GM18519 (cell line): ENCODE measurements at regions not wholly inside any gene's neighbourhood (a gene's known extent, or its start where the extent isn't known, plus 50 kb on each side); places are given as distances from the start of the nearest gene placed in this dataset.

Experiments used
- ATAC-seq: cut with Tn5 transposase; IDR thresholded peaks from one replicate; pipeline ENCODE4 v1.9.1; 2021; ENCODE audit warnings: mild to moderate bottlenecking, moderate library complexity; ENCODE audit not compliant: unreplicated experiment, low FRiP score

DNA sequence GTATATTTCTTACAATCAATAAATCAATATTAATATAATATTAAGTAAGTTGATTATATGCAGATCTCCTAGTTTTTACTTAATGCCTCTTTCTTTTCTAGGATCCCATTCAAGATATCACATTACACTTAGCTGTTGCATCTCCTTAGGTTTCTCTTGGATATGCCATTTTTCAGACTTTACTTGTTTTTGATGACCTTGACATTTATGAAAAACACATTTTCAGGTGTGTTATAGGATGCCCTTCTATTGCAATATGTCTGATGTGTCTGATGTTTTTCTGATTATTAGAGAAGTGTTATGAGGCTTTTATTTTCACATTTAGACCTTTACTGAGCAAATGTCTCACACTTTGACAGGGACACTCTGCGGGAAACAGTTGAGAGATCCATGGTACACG lies 933.6 kb upstream of the CNTNAP5 start:
- ATAC-seq = no peak

DNA sequence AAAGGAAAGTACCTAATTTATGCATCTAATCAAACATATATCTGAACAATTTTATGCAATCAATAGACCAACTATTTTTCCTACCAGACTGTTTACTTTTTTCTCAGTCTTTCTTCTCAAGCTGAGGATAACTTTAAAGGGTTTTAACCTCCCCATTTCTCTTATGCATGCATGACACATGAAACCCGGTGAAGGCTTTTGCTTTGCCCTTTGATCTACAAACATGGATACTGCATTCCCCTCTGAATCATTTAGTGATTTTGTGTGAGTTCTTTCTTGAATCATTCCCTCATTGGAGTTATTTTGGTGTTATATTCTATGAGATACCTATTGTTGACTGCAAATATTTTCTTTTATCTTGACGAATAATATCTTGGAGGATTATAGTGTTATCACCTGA lies 931.9 kb upstream of the CNTNAP5 start:
- no peak for ATAC-seq

DNA sequence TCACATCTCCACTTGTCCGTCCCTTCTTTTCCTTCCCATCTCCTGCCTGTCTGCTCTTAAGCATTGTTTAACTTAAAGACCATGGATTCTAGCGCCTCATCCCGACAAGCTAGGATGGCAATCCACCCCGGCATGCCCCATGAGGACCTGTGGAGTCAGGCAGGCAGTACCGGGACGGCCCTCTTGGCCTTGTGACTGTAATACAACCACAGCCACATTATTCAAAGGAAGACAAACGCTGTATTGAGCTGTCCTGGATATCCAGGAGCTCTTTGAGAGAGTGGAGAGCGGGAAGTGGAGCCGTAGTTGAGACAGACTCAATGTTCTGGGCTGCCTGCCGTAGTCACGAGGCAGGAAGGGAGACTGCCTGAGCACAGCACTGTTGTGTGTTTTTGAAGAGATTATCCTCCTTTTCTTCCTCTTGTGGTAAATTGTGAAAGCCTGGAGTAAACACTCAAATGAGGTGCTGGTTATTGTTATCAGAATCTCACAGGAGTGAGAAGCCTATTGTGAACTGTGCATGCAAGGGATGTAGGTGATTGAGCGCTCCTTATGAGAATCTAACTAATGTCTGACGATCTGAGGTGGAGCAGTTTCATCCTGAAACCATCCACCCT lies 929.8 kb upstream of the CNTNAP5 start:
- ATAC-seq = no peak

DNA sequence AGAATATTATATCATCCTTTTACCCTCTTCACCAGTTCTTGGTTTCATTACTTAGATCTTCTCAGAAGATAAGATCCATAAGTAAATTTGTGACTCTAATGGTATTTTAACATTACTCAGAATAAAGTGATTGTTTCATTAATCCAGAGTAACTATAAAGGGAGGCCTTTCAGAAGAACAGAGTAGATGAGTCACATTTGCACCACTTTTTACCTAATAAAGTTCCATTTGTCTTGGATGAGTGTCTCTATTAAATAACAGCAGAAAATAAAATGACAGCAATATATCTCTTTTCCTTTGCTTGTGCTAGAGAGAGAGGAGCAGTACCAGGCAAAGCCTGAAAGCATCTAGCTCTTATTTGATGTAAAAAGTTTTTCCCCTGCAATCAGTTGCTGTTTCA lies 926.5 kb upstream of the CNTNAP5 start:
- ATAC-seq = no peak

DNA sequence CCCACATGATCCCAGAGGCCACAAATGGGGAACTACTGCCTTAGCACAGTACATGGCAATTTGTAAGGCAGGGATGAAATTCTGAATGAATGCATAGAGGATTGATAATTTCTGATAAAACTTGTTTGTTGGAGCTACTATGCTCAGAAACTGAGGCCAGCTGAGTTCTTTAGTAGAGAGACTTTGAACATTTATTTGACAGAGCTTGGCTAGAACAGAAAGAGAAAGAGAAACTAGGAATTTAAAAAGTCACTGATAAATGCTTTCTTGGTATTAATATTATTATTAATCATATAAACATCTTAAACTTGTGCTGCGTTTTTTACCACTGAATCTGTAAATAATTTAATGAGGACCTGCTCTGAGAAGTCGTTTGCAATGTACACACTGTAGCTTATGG lies 923.7 kb upstream of the CNTNAP5 start:
- ATAC-seq = no peak

- ATAC-seq = no peak
Measured at GRCh38 chr2:123103902-123104301, 921.2 kb upstream of the CNTNAP5 start.

DNA sequence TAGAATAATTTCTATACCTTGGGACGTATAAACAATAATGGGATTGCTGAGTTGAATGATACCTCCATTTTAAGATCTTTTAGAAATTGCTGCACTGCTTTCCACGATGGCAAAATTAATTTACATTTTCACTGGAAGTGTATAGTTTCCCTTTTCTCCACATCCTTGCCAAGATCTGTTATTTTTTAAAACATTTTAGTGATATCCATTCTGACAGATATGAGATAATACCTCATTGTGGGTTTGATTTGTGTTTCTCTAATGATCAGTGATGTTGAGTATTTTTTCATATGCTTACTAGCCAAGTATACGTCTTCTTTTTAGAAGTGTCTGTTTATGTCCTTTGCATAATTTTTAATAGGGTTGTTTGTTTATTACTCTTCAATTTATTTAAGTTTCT lies 908.5 kb upstream of the CNTNAP5 start:
- no peak for ATAC-seq

GRCh38 chr2:123127236-123127635 lies 897.9 kb upstream of the CNTNAP5 start:
- no peak for ATAC-seq

DNA sequence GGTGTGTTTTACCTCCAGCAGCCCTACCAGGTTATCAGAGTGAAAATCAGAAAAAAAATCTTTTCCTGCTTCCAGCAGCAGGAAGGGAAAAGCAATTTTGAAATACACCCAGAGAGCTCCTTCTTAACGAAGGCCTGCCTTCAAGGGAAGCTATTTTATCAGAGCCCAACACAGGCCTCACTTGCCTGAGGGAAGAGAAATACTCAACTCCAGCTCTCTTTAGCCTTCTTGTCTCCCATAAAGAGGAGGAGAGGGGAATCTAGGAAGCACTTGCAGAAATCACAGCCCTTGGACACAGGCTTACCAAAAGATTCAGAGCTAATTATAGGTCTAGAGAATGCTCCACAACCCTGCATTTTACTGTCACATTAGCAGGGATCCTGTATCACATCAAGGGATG lies 896.1 kb upstream of the CNTNAP5 start:
- no peak for ATAC-seq

DNA sequence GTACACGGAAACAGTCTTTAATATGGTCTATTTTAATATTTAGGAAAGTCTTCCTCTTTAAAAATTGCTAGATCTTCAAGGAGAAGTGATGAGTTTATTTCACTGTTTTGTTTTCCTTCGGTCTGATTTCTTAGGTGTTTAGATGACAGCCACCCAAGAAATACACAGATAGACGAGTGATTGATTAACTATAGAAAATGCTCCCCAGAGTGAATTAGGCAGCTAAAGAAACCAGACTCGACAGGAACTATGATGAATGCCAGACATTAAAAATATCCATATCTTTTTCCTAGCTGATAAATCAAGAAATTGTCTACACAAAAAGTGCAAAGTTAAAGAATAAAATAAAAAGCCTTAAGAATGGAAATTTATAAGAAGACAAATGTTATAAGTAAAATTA lies 888.7 kb upstream of the CNTNAP5 start:
- ATAC-seq = no peak

GRCh38 chr2:123144082-123144481 lies 881.0 kb upstream of the CNTNAP5 start:
- no peak for ATAC-seq

- no peak for ATAC-seq
Measured at GRCh38 chr2:123153041-123153440, 872.0 kb upstream of the CNTNAP5 start.

GRCh38 chr2:123154195-123154594 lies 870.9 kb upstream of the CNTNAP5 start:
- ATAC-seq = no peak

- ATAC-seq = no peak
Measured at GRCh38 chr2:123157016-123157415, 868.1 kb upstream of the CNTNAP5 start.

DNA sequence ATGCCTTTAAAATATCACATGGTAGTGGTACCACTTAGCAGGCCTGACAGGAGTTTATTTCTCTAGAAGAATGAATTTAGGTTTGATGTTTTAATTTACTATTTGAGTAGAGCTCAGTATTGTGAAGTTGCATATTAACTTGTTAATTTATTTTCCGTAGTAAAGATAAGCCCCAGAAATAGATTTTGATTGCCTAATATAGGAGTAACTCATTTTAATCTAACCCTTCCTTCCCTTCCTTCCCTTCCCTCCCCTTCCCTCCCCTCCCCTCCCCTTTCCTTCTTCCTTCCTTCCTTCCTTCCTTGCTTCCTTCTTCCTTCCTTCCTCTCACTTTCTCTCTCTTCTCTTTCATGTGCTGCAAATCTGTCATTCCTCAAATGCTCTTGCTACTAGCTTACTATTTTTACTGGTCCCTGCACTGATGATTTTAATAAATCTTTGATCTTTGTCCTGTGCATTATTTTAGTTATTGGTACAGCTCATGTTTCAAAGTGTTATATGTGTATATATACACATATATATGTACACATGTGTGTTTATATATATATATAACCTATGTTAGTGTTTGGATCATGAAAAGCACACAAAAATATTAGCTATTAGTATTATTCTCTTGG lies 862.6 kb upstream of the CNTNAP5 start:
- no peak for ATAC-seq

DNA sequence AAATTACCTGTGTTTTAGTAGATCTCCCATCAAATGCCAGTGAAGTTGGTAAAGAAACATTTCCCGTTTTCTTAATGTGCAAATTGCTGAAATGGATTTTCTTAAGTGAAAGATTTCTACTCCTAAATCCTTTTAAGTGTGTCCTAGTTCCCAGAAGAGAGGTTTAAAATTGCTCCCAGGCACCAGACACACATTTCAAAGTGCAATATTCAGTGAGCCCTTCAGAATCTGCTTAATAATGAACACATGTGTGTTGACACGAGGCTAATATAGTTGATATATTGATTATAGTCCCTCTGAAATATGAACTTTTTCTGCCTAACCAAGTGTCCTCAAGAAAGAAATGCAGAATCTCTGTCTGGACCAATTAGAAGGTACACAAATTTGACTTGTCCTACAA lies 861.7 kb upstream of the CNTNAP5 start:
- ATAC-seq = no peak

GRCh38 chr2:123164216-123164615 lies 860.9 kb upstream of the CNTNAP5 start:
- ATAC-seq = no peak

GRCh38 chr2:123165616-123166015 lies 859.5 kb upstream of the CNTNAP5 start:
- no peak for ATAC-seq

DNA sequence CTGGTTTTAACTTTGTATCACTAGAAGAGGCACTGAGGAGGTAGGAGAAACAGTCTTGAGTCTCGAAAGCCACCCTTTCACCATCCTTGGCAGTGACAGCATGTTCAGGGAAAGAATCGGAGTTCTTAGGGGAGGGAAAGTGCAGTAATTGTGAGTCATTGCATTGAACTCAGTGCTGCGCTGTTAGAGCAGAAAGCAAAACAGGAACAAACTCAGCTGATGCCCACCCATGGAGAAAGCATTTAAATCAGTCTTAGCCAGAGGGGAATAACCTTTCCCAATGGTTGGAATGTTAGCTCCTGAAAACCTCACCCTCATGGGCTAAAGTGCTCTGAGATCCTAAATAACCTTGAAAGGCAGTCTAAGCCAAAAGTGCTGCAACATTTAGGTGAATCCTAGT lies 845.6 kb upstream of the CNTNAP5 start:
- no peak for ATAC-seq

GRCh38 chr2:123195957-123196356 lies 829.1 kb upstream of the CNTNAP5 start:
- no peak for ATAC-seq

DNA sequence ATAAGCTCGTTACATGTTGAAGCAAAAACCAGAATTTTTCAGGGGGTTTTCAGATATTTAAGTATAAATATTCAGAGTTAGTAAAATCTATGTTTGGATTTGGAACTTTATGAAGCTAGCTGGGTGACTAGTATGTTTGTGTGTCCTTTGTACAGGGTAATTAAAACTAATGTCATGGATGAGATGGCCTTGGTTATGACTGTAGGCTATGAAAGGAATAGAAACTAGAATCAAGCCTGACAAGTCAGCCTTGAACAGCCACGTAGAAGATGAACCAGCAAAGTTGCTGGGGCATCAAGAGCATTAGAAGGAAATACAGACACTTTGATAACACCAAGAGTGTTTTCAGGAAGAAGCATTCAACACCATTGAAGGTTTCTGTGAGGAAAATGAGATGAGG lies 825.1 kb upstream of the CNTNAP5 start:
- no peak for ATAC-seq

GRCh38 chr2:123207245-123207644 lies 817.8 kb upstream of the CNTNAP5 start:
- ATAC-seq = no peak

DNA sequence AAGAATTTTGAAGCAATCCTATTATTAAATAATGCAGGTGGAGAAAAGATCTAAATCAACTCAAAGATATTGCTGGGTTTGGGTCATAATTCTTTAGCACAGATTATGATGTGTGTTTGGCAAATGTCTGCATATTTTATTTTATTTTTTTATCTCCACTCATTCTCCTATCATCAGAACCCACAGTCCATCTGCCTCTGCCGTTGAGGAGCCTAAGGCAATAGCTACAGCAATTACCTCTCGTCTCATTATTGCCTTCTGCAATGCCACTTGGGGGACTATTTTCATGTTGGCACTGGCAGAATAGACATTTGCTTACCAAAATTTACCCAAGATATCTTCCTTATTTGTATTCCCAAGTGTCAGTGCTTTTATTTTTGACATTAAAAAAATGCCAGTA lies 815.9 kb upstream of the CNTNAP5 start:
- no peak for ATAC-seq
